Endometrium (tissue), 2 donors: ENCODE measurements at regions not wholly inside any gene's neighbourhood (a gene's known extent, or its start where the extent isn't known, plus 50 kb on each side); places are given as distances from the start of the nearest gene placed in this dataset.

Source experiments
- FAIRE-seq: peaks from 2 replicates; lab custom pipeline; 2012; peaks lifted over from hg19 to GRCh38; lab: Jason Lieb, UNC
- donor health status: control.
- donor health status: control.

DNA sequence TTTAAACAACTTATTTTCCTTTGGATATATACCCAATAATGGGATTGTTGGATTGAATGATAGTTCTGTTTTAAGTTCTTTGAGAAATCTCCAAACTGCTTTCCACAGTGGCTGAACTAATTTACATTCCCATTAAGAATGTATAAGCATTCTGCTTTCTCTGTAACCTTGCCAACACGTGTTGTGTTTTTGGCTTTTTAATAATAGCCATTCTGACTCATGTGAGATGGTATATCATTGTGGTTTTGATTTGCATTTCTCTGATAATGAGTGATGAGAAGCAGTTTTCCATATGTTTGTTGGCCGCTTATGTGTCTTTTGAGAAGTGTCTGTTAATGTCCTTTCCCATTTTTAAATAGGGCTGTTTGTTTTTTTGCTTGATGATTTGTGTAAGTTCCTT lies 155.6 kb upstream of the PITX2 start:
- FAIRE-seq, result no peak

DNA sequence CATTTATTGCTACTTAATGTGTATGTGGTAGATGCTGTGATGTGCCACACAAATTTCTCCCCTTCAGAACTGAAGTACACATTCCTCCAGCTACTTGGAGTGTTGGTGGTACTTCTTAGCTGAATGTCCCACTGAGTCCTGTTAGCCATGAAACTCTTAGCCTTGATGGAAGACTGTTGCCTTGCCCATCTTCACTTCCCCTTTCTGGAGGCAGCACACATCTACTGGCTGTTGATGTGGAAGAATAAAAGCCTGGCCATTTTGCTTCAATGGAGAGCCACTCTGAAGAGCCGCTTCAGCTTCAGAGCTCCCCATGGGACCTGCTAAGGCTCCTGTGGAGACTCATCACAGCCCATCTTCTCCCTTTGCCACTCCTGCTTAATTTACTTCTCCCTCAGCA lies 157.7 kb upstream of the PITX2 start:
- FAIRE-seq, result no peak

DNA sequence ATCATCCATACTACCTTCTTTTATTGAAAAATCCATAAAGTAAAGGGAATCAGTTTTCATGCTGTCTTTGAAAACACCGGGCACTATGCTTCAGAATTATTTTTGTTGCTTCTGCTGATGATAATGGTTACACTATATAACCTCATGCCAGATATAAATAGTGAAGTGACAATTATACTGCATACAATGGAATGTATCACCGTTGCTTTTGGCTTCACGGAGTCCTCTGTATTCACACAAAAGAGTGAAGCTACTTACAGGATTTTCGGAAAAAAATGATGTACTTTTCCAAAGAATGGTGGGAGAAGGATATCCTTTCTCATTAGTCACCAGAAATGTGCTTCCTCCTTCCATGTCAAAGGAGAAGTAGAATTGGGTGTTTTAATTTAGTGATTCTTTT lies 159.1 kb upstream of the PITX2 start:
- FAIRE-seq, result no peak

DNA sequence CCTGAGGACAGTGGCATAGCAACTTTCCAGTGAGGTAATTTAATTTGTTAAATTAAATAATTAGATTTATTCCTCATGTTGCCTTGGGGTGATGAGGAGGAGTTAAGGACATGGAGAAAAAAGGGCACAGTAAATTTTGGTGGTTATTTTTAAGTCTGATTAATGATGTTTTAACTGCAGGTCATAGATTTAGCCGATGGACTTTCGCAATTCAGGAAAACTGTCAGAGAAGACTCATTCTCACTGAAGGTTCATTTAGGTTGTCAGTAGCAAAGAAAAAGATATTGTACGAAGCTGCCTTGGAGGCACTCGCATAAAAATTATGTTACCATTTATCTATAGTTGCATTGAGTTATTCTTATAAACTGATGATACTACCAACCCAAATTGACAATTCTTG lies 164.2 kb upstream of the PITX2 start:
- no peak for FAIRE-seq

DNA sequence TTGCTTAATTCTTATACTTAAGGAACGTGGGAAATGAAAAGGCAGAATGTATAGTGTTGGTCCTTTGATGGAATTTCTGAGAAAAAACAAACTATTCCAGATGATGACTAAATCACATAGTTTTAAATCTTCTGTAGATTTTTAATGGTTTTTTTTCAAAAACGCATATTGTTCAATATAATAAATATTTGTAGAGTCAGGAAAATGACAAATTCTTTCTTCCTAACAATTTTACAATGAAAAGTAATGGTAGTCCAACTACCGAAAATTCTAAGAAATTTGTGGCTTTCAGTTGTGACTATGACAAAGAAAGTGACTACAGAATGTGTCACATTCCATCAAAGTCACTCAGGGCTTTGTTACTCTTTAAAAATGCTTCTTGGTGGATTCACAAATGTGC lies 164.8 kb upstream of the PITX2 start:
- FAIRE-seq, result no peak

DNA sequence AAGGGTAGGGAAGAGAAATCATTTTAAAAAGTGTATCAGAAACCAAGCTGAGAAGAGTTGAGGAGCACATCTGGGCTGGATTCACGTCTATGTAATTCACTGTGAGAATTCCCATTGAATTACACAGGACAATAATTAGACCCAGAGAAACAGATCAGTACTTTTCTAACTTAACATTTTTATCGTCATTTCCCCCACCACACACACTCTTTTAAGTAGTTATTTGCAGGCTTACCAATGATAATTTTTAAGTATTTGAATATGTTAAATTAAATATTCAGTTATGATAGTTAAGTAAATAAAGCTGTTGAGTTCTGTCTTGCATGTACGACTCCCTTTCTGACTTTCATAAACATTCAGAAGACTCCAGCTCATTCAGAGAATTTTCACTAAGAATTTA lies 165.4 kb upstream of the PITX2 start:
- FAIRE-seq, result no peak

DNA sequence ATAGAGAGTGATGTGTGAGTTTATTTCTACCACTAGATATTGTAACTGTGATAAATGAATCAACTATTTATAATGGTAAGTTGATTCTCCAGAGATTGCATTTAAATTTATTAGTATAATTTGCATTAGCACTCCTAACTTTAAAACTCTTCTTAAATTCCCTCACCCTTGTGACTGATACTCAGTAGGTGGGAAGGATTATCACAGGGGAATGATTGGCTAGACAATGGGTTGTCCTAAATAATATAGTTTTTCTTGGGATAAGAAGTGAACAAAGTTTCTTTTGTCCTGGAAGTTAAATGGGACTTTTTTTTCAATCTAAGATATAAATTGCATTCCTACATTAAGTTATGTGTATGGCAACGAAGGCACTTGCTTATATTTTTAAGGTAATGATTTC lies 169.2 kb upstream of the PITX2 start:
- FAIRE-seq, result no peak

DNA sequence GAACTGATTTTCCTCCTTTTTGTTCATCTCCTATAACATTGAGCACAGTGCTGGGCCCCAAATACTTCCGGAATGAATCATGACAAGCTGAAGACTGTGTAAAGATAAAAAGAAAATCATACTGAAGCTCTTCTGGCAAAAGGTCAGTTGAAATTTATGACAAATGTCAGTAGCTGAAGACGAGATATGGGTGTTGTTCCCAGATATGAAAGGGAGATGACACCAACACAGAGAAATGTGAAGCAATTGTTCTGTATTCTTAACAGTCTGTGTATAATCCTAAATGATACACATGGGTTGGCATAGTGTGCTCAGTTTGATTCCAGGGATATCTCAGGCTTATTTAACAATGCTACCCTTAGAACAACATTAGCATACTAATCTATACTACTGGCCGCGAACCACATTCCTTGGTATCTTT lies 170.5 kb upstream of the PITX2 start:
- no peak for FAIRE-seq

DNA sequence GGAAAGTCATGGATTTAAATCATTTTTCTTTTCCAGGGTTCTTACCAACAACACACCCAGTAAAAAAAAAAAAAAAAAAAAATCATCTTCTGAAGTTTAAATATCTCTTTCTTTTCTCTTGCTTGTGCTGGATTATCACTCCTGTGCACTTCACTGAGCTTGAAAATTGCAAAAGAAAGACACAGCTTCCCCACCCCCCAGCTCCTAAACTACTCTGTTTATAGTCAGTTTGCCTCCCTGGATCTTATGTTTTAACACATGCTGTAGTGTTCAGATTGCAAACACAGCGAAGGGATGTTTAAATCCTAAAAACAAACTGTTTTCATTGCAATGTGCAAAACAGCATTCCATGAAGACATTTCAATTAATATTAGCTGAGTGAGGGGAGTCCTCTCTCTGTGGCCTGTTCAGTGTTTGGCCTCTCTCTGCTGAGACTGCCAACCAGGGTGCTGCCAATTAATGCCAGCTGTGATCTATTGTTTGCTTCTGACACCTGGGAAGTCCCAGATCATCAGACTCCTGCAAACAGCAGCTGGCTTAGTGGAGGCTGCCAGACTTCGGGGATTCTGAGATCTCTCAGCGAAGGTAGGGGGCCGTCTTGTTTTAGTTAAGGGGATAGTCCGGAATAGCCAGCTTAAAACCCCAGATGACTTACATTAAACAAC lies 171.1 kb upstream of the PITX2 start:
- no peak for FAIRE-seq

DNA sequence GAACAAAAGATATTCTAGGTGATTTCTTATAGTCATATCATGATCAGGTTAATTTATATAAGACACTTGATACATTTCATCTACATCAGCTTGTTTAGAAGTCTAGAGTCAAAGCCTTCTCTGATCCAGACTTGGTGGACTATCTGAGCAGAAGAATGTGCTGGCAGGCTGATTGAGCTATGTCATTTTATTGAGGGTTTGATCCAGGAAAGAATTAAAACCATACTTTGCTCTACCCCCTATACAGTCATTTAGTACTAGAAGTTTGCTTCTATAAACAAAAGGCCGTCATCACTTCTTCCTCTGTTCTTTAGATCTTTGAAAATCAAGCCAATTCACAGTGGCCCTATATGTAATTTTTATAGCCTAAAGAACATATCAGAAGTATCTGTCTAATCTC lies 173.1 kb upstream of the PITX2 start:
- no peak for FAIRE-seq

DNA sequence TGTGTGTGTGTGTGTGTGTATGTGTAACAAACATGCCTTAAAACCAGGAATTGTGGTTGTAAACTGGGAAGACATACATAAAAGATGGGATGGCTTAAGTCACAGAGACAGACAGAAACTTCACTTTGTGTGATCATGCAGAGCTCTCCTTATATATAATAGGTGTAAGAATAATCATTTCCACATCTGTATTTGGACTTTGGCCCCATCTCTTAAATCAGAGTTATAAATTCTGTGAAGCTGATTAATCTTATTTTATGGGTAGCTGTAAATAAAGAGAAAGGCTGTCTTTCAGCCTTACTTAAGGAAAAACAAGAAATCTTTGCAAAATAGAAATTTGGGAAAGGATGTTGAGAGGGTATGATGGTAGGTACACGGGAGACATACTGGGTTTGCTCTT lies 174.6 kb upstream of the PITX2 start:
- FAIRE-seq, result no peak

DNA sequence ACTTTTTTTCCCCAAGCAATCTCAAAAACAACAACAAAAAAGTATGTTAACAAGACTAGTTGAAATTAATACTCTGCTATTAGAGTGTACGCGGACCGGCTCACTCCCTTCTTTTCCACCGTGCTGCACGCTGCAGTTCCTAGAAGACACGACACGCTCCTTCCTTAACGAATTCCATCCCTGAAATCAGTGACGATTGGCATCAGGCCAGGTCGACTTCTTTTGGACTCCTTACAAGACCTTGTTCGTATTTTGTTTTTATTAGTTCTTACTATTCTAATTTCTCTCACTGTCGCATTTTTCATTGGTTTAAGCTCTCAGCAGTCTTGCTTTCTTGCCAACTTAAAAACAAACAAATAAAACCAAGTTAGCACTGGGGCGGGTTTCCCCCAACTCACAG lies 175.8 kb upstream of the PITX2 start:
- FAIRE-seq, result peak; percentile 46

DNA sequence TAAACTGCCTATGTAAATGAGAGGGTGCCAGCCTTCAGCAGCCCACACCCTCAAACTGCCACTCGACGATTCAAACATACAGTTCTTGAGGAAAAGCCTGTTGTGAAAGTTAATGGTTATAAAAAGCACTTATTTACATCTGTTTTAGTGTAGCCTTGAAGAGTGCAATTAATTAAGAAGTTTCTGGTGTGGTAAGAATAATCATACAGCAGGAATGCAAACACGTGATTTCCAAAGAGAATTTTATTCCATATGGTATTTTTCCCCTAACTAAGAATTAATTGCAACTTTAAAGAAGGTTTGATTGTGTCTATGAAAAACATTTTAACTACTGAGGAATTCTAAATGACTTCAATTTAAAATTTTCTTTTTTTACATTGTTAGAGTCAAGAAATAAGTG lies 176.3 kb upstream of the PITX2 start:
- no peak for FAIRE-seq

DNA sequence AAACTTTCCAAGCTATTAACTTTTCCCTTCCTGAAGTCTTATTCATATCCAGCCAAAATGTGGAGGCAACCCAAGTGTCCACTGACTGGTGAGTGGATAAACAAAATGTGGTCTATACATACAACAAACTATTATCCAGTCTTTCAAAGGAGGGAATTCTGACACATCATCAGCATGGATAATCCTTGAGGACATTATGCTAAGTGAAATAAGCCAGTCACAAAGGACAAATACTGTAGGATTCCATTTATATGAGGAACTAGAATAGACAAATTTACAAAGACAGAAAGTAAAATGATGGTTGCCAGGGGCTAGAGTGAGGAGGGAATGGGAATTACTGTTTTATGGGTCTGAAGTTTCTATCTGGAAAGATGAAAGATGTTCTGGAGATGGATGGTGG lies 178.7 kb upstream of the PITX2 start:
- no peak for FAIRE-seq

DNA sequence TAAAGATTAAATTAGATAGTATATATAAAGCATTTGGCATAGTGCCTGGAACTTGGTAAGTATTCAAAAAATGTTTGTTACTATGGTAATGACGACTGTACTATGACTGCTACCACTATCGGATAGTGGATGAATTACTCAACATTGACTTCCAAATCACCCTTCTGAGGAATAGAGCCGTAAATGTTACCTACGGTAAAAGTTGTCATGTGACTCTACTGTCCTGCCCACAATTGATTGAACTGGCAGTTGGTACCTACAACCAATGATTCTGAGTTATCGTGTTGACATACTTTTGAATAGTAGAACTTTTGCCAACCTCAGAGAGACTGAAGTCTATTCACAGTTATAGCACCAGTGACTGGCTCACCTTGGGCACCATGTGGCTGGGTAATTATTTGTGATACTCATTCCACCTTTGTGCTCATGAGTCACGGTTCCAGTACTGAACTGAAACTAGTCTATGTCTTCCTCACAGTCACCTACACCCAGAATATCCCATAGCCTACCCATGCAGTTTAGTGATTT lies 185.5 kb upstream of the PITX2 start:
- no peak for FAIRE-seq

DNA sequence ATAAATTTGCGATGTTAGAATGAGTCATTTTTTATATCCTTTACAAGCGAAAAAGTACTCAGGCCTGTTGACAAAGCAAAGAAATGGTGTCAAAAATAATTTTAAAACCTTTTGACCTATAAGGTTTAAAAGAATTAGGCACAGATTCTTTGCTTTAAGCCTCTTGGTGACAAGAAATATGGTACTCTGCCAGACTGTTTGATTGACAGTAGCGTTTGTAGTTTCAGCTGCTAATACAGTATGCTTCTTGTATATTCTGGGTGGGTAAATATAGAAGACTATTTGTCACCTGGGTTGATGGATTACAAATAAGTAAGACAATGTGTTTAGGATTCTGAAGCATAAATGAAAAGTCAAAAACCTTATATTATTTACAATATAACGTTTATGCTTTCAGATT lies 193.1 kb upstream of the PITX2 start:
- FAIRE-seq, result no peak

DNA sequence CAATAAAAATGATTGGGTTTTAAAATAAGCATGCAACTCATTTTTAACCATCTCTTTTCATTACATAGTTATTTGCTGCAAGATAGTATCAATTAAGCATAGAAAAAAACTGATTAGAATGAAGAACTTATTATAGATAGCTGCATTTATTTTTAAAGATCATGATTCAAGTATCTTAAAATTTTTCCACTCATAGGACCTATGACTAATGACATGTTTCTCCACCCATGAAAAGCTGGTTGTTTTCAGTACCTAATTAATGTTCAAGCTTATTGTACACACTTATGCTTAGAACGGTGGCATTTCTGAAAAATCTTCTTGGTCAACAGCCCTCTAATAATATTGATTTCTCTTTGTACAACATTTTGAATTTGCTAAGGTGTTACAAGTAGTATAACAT lies 193.5 kb upstream of the PITX2 start:
- FAIRE-seq, result no peak

DNA sequence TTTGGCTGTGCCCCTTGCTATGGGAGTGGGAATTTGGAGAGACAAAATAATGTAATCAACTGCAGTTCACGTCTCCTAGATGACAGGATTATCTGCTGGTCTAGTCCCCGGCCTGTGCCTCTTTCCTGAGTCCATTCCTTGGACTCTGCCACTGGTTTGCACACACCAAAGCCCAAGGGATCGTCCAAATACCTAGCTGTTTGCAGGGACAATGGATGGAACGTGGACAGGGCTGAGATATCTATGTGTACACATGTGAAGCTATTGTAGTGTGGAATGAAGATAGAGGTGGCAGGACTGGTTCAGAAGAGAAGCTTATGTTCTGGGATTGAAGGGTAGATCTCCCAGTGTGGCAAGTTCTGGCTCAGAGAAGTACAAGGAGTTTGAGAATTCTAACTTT lies 198.3 kb upstream of the PITX2 start:
- FAIRE-seq, result no peak

DNA sequence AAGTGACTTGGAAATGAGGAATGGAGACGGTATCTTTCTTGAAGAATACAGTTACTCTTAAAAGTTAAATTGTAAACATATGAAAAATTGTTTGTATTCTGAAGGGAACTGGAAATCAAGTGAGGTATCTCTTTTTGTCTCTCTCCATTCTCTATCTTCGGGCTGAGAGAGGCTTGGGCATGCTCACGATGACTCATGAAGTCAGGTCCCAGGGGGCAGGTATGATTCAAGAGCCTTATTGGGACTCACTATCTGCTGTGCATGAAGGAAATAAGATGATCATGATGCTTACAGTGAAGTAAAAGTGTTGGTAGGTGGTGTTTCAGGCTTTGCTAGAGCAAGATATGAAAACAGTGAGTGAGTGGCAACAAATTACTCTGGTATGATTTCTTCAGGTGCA lies 200.4 kb upstream of the PITX2 start:
- FAIRE-seq, result no peak

DNA sequence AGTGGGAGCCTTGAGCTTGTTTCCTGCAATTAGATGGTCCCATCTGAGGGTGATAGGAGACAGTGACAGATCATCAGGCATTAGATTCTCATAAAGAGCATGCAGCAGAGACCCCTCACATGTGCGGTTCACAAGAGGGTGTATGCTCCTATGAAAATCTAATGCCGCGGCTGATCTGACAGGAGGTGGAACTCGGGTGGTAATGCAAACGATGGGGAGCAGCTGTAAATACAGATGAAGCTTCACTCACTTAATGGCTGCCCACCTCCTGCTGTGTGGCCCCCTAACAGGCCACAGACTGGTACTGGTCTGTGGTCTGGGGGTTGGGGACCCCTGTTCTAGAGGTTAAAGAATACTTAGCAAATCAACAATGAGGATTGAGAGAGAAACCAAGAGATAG lies 201.5 kb upstream of the PITX2 start:
- no peak for FAIRE-seq

DNA sequence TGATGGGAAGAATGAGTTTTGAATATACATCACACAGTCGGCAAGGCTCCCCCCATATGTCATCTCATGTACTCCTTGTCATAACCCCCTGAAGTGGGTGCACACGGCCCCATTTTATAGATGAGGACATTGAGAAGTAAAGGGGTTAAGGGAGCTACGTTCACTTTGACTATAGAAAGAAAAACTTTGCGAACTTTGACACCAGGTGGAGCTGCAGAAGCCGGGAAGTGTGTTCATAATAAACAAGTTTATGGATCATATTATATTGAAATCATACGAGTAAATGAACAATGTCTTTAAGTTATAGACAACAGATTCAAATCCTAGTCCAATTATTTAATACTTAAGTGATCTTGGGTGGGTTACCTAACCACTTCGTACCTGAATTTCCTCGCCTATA lies 203.8 kb upstream of the PITX2 start:
- no peak for FAIRE-seq

DNA sequence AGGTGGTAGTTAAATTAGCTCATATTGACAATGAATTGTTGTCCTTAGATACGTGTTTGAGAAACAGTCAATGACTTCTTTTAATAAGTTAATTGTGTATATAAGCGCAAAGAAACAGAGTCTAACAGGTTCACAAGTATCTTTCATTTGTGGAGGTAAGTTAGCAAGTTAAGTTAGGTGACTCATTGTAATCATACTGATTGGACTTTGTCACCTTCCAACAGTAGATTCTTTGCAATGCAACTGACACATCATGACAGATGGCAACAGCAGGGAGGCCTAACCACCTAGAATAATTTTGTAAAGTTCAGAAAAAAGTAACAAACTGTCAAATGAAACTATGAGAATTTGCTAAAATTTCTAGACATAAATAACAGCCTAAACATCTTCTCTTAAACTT lies 207.6 kb upstream of the PITX2 start:
- FAIRE-seq, result no peak

DNA sequence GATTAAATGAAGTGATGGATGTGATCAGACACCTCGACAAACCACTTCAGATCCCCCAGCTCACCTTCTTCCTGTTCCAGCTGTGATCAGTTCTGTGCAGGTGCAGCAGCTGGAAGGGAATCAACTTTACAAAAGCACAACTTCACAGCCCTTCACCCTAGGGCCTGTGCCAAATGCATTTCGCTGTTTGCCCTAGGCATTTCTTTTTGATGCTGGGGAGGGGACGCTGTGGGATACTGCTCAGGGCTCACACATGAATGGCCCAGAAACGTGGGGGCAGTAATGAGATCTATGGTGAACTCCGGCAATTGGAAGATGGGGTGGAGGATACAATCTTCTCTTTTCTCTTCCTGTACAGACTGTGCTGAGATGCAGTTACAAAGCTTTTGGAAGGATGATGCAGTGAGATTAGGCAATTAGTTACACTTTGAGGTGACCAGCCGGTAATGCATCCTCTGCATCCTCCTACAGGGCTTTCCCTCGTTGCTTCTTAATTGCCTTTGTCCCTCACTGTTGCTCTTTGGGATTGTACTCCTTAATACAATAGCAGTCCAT lies 215.1 kb upstream of the PITX2 start:
- no peak for FAIRE-seq

DNA sequence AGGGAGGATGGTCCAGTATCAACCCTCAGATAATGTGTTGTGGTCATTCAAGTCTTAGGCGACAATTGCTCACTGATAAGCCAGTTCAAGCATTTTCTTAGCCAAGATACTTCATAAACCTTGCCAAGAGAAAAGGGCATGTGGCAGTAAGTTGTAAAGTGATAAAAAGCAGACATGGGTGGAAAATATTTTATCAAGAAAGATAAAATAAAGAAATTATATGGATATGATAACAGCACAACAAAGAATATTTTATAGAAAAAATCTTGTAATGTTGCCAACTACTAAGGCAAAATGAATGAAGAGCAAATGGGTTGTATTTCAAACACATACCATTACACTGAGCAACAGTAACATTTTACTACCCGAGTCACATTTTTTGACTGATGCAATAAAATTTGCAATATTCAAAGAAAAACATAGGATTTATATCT lies 217.4 kb upstream of the PITX2 start:
- no peak for FAIRE-seq
